HAP-1 (cell line): ENCODE measurements at regions not wholly inside any gene's neighbourhood (a gene's known extent, or its start where the extent isn't known, plus 50 kb on each side); places are given as distances from the start of the nearest gene placed in this dataset.

Experiments
- DNase-seq, 2 experiments: peaks; one replicate each; pipeline ENCODE4 v3.0.0-alpha.2; 2016 to 2020; ENCODE audit warnings: low spot score in 2 of 2
- H3K27me3 ChIP-seq: fragments of 250-450 bp; sonication (Bioruptor Pico); 2 replicates; pipeline ENCODE4 v1.5.1; 2020; ENCODE audit warnings: low read depth, mild to moderate bottlenecking, moderate library complexity
- H3K36me3 ChIP-seq: fragments of 250-450 bp; sonication (Bioruptor Pico); replicated peaks from 2 replicates; pipeline ENCODE4 v1.5.1; 2020; ENCODE audit warnings: mild to moderate bottlenecking
- H3K4me1 ChIP-seq: fragments of 250-450 bp; sonication (Bioruptor Pico); 2 replicates; pipeline ENCODE4 v1.5.1; 2020; ENCODE audit warnings: mild to moderate bottlenecking
- H3K4me3 ChIP-seq: fragments of 250-450 bp; sonication (Bioruptor Pico); 2 replicates; pipeline ENCODE4 v1.5.1; 2020; ENCODE audit warnings: mild to moderate bottlenecking, moderate library complexity
- H3K9me3 ChIP-seq: fragments of 250-450 bp; sonication (Bioruptor Pico); 2 replicates; pipeline ENCODE4 v1.5.1; 2020; ENCODE audit warnings: mild to moderate bottlenecking, moderate library complexity
- in situ Hi-C: fragments of 300-500 bp; cut with MboI; formaldehyde crosslinking; loops from 3 replicates; pipeline ENCODE4 v1.14.3; 2020; ENCODE audit warnings: low sequenced_read_pairs, inconsistent platforms, mixed read lengths

DNA sequence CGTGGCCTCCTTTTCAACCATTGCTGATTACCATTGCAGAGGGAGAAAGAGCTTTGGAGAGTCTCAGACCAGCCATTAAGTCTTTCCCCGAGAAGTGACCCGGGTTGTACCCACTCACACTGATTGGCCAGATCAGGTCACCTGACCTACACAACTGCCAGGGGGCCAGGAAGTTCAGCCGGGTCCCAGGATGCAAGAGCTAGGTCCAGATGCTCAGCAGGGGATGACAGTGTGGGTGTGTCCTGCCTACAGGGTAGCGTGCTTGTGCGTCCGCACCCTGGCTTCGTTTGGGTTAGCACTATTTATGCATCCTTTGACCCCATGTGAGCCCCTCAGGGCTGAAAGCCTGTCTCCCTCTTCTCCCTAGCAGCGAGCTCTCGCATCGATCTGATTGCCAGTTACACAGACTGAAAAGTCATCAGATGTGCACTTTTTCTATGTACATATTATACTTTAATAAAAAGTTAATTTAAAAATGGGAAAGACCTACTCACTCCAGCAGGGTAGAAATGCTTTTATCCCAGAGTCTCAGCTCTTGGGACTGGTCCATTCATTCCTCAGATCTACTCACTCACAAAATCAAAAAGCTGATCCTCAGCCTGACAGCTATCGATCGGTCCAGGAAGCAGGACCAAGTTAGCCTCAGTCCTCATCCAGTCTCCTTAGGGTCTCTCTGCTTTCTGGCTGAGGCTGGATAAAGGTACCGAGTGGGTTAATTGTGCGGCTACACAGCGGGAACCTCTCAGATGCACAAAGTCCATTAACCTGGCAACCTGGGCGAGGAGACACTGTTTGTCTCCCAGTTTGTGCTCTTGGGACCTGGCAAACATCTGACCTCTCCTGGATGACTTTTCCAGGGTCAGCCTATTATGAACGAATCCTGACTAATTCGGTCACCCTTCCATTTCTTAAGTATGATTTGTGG lies 68.0 kb downstream of the SERPINA3 start:
- no peak for DNase-seq
- in situ Hi-C loops: loop anchor here (25.0 kb wide), 2 partner anchors 543 to 757 kb away; partner anchors contain the start of gene IFI27L2
- no peaks in the 10 kb centered on the region for H3K9me3 ChIP-seq
- H3K27me3 ChIP-seq: no peaks in the 10 kb centered on the region; the same call in 1 of the 2 replicates
- H3K4me3 ChIP-seq: no peak overlapping the region
- H3K4me1 ChIP-seq: no peaks in the 10 kb centered on the region; the same call in 1 of the 2 replicates
- no peaks in the 10 kb centered on the region for H3K36me3 ChIP-seq

DNA sequence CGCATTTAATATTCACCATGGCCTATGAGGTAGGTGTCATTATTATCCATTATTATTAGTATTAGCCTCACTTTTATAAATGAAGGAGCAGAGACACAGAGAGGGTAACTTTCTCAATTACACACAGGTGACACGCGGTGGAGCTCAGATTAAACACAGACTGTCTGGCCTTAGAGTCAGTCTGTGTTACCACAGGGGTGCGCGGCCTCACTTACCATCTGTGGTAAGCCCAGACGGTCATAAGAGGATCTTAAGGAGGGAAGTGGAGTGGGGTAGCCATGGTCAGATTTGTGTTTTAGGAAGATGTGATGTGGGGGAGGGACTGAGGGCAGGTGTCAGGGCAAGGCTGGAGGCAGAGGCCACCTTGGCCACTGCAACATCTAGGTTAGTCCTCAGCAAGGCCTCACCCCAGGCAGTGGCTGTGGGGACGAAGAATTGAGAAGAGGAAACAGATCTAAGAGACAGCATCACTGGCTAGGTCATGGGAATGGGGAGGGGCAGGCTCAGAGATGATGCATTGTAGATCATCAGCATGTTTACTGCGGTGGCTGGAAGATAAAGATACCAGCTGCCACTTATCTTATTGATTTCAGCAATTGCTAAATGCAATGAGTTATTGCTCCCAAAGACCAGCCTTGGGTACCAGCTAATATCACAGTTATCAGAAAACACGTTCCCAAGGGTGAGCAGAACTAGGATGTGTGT lies 67.1 kb downstream of the SERPINA3 start:
- no peaks in the 10 kb centered on the region; the same call in 1 of the 2 replicates for H3K27me3 ChIP-seq
- H3K4me3 ChIP-seq: no peak overlapping the region
- in situ Hi-C loops: loop anchor here (25.0 kb wide), 2 partner anchors 542 to 758 kb away; partner anchors contain the start of gene IFI27L2
- no peaks in the 10 kb centered on the region; the same call in 1 of the 2 replicates for H3K4me1 ChIP-seq
- DNase-seq: no peak
- H3K9me3 ChIP-seq: no peaks in the 10 kb centered on the region
- H3K36me3 ChIP-seq: no peaks in the 10 kb centered on the region

DNA sequence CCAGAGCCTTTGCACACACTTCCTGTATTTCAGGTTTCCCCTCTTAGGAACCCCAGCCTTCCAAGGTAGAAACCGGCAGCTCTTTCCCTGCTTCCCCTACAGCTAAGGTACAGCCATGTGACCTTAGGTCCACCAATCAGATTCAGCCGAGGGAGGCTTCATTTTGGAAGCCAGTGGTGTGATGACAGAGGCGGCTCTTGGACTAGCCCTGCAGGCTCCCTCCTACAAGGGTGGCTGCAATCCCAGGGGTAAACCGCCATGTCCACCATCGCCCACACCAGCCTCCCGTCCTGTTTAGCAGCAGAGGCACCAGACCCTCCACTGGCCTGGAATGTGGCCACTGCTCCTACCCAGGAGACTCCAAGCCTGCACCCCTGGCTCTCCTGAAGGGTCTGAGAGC lies 65.6 kb downstream of the SERPINA3 start:
- DNase-seq: no peak
- no peaks in the 10 kb centered on the region; the same call in 1 of the 2 replicates for H3K4me1 ChIP-seq
- H3K9me3 ChIP-seq: no peaks in the 10 kb centered on the region
- H3K4me3 ChIP-seq: no peak overlapping the region
- no peaks in the 10 kb centered on the region for H3K36me3 ChIP-seq
- in situ Hi-C loops: loop anchor here (25.0 kb wide), 2 partner anchors 540 to 760 kb away; partner anchors contain the start of gene IFI27L2
- H3K27me3 ChIP-seq: no peaks in the 10 kb centered on the region; the same call in 1 of the 2 replicates

DNA sequence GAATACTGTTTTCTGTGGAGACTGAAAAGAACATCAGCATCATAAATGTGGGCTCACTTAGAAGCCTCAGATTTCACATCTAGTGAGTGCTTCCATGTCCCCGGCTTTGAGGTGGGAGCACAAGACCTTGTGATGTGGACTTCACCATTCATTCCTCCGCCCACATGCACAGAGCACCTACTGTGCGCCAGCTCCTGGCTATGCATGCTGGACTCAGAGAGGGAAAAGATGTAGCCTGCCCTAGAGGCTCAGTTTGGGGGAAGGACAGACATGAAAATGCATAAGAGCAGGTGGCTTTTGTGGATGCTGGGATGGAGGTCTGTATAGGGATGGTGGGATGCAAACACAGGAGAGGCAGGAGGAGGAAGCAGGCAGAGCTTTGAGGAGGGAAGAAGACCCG lies 65.0 kb downstream of the SERPINA3 start:
- Histone ChIP-seq H3K27me3 (no peaks in the 10 kb centered on the region; the same call in 1 of the 2 replicates), H3K4me1 (no peaks in the 10 kb centered on the region; the same call in 1 of the 2 replicates), H3K36me3 (no peaks in the 10 kb centered on the region), H3K9me3 (no peaks in the 10 kb centered on the region), H3K4me3 (no peak overlapping the region)
- in situ Hi-C loops: loop anchor here (25.0 kb wide), 2 partner anchors 540 to 760 kb away; partner anchors contain the start of gene IFI27L2
- DNase-seq: no peak

DNA sequence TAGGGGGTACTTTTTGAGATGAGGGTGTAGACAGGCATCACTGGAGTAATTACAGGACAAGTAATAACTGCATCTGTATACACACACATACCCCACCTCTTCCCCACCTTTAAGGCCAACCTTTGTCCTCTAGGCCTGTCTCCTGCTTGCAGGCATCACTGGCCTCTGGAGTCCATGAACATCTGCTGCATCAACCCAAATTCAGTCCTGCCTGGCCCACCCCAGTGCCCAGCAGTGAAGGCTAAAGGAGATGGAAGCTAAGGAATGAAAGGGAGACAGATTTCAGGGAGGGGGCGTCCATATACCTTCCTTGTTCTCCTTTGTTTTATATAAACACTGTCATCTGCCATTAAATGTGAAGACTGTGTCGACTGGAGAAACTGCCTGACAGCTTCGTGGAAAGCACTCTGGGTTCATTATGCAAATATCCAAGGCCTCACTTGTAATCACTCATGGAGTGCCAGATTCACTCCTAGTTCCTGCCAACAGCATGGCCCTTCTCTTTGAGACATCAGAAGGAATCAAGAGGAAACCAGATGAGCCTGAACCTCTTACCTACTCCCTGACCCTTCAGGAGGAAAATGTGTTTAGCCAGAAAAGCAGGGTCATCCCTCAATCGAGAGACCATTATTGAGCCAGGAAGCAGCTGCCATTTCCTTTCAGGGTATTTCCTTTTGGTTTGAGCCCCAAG lies 64.4 kb downstream of the SERPINA3 start:
- Histone ChIP-seq H3K36me3 (no peaks in the 10 kb centered on the region), H3K4me1 (no peaks in the 10 kb centered on the region; the same call in 1 of the 2 replicates), H3K9me3 (no peaks in the 10 kb centered on the region), H3K4me3 (no peak overlapping the region), H3K27me3 (no peaks in the 10 kb centered on the region; the same call in 1 of the 2 replicates)
- no peak for DNase-seq
- in situ Hi-C loops: loop anchor here (25.0 kb wide), 2 partner anchors 539 to 761 kb away; partner anchors contain the start of gene IFI27L2

DNA sequence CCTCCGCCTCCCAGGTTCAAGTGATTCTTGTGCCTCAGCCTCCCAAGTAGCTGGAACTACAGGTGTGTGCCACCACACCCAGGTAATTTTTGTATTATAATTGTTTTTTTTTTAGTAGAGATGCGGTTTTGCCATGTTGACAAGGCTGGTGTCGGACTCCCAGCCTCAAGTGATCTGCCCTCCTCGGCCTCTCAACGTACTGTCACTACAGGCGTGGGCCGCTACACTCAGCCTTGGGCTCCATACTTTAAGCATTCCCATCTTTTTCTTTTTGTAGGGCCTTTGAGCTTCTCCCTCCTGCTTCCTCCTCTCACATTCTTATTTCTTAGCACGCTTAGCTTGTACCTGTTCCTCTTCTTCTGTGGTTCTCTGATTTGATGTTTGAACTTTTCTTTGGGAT lies 62.8 kb downstream of the SERPINA3 start:
- Histone ChIP-seq H3K36me3 (no peaks in the 10 kb centered on the region), H3K4me3 (no peak overlapping the region)
- in situ Hi-C loops: loop anchor here (25.0 kb wide), 2 partner anchors 538 to 762 kb away; partner anchors contain the start of gene IFI27L2

DNA sequence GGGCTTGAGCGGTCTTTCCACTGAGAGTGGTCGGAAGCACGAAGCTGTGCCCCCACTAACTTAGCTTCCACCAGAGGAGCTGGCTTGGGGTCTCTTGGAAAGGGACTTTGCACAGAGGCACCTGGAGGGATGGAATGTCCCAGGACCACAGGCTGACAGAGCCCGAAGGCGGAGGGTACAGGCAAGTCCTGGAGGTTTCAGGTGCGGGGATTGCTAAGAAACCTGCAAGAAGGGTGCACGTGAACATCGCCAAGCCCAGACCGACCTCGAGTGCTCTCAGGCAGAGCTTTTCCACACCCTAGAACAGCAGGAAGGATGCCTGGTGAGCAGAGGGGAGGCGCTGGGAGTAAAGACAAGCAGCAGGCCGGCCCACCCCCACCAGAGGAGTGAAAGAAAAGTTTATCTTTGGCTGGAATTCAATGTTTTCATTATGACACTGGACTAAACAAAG lies 61.6 kb downstream of the SERPINA3 start:
- no peak for DNase-seq
- H3K27me3 ChIP-seq: no peaks in the 10 kb centered on the region; the same call in 1 of the 2 replicates
- H3K36me3 ChIP-seq: no peaks in the 10 kb centered on the region
- H3K4me1 ChIP-seq: no peaks in the 10 kb centered on the region; the same call in 1 of the 2 replicates
- H3K9me3 ChIP-seq: no peaks in the 10 kb centered on the region
- no peak overlapping the region for H3K4me3 ChIP-seq
- in situ Hi-C loops: no loop called here

More for the DNA sequence above, 62.8 kb downstream of the SERPINA3 start:
- Histone ChIP-seq H3K9me3 (no peaks in the 10 kb centered on the region), H3K27me3 (no peaks in the 10 kb centered on the region; the same call in 1 of the 2 replicates), H3K4me1 (no peaks in the 10 kb centered on the region; the same call in 1 of the 2 replicates)
- no peak for DNase-seq
